ENCODE measurements at regions not wholly inside any gene's neighbourhood (a gene's known extent, or its start where the extent isn't known, plus 50 kb on each side); places are given as distances from the start of the nearest gene placed in this dataset.

DNA sequence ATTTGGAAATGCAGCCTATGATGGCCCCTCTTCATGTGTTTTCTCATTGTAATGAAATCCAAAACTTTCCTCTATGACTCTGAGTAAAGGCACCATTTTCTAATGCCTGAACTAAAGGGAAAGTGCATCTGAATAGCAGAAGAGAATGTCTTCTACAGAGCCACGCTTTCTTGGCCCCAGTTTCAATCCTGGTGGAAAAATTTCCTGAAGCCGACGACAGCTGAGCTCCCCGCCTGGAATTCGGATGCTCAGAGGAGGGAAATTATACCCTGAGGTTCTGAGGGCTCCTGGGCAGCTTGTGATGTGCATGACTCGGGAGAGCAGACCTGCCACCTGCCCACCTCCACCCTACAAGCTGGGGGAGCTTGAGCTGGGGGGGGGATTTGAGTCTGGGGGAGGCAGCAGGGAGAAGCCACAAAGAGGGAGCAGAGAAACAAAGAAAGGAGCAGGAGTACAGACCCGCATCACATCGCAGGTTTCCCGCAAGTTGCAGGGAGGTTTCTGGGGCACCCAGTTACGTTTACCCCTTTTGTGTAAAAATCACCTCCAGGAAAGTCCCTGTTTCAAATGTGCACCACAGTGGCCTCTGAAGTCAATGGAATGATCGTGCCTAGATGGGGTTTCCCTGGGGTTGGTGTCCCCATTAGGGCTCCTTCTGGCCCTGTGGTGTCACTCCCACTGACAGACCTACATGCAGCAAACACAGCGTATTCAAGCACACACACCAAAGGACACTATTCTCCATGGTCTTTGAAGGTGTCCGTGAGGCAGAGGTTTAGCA lies 145.6 kb upstream of the RBPJ start:
- TF ChIP-seq, protein P1, sequence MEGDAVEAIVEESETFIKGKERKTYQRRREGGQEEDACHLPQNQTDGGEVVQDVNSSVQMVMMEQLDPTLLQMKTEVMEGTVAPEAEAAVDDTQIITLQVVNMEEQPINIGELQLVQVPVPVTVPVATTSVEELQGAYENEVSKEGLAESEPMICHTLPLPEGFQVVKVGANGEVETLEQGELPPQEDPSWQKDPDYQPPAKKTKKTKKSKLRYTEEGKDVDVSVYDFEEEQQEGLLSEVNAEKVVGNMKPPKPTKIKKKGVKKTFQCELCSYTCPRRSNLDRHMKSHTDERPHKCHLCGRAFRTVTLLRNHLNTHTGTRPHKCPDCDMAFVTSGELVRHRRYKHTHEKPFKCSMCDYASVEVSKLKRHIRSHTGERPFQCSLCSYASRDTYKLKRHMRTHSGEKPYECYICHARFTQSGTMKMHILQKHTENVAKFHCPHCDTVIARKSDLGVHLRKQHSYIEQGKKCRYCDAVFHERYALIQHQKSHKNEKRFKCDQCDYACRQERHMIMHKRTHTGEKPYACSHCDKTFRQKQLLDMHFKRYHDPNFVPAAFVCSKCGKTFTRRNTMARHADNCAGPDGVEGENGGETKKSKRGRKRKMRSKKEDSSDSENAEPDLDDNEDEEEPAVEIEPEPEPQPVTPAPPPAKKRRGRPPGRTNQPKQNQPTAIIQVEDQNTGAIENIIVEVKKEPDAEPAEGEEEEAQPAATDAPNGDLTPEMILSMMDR (IDR thresholded peaks at IDR 0.05; ENCODE audit: control insufficient read depth, insufficient read depth, low read depth, low read length, missing control alignments), result no peak
- no peak overlapping the region for H3K4me3 ChIP-seq (ENCODE audit: control insufficient read depth, low read depth, low read length)
- DNase-seq (ENCODE audit: low read depth), result no peak

- TF ChIP-seq, protein P1 (IDR thresholded peaks at IDR 0.05; ENCODE audit: control insufficient read depth, insufficient read depth, low read depth, low read length, missing control alignments), result no peak
- no peak overlapping the region for H3K4me3 ChIP-seq (ENCODE audit: control insufficient read depth, low read depth, low read length)
Observed at GRCh38 chr4:26175905-26176470, 144.8 kb upstream of the RBPJ start.

GRCh38 chr4:26176598-26177149 lies 144.1 kb upstream of the RBPJ start:
- TF ChIP-seq, protein P1 (IDR thresholded peaks at IDR 0.05; ENCODE audit: control insufficient read depth, insufficient read depth, low read depth, low read length, missing control alignments), result no peak
- DNase-seq (ENCODE audit: low read depth), result no peak
- no peak overlapping the region for H3K4me3 ChIP-seq (ENCODE audit: control insufficient read depth, low read depth, low read length)

More at GRCh38 chr4:26175905-26176470, 144.8 kb upstream of the RBPJ start:
- DNase-seq (ENCODE audit: low read depth), result no peak

DNA sequence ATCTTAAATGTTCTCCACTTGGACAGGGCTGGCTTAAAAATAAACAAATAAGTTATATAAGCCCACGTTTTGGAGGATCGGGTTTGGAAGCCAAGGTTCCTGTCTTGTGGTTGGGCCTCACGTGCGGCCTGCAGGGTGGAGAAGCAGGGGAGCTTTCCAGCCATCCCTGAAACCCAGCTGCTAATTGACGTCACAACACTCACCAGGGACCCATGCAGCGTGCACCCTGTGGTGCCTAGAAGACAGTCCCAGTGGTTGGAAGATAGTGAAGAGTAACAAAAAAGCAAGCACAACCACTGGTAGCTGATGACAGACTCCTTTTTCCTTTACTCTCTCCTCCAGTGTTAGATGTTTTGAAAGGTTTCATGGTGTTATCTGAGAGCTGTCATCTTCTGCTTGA lies 142.0 kb upstream of the RBPJ start:
- DNase-seq (ENCODE audit: low read depth), result no peak
- no peak overlapping the region for H3K4me3 ChIP-seq (ENCODE audit: control insufficient read depth, low read depth, low read length)
- TF ChIP-seq, protein P1 (IDR thresholded peaks at IDR 0.05; ENCODE audit: control insufficient read depth, insufficient read depth, low read depth, low read length, missing control alignments), result no peak

DNA sequence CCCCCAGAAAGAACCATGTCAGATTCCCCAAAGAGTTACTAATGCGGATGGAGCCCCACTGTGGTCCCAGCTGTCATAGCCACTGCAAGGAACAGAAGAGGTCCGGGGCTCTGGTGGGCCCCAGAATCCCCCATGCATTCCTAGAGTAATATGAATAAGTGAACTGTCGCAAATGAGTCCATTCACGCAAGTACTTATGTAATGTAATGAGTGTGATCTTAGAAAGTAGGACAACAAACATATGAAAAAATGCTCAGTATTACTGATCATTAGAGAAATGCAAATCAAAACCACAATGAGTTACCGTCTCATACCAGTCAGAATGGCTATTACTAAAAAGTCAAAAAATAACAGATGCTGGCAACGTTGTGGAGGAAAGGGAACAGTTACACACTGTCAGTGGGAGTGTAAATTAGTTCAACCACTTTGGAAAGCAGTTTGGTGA lies 141.5 kb upstream of the RBPJ start:
- no peak for DNase-seq (ENCODE audit: low read depth)

GRCh38 chr4:26181616-26182015 lies 139.2 kb upstream of the RBPJ start:
- TF ChIP-seq, protein P1 (IDR thresholded peaks at IDR 0.05; ENCODE audit: control insufficient read depth, insufficient read depth, low read depth, low read length, missing control alignments), result no peak

More for the DNA sequence above, 141.5 kb upstream of the RBPJ start:
- TF ChIP-seq, protein P1 (IDR thresholded peaks at IDR 0.05; ENCODE audit: control insufficient read depth, insufficient read depth, low read depth, low read length, missing control alignments), result no peak
- no peak overlapping the region for H3K4me3 ChIP-seq (ENCODE audit: control insufficient read depth, low read depth, low read length)

More at GRCh38 chr4:26181616-26182015, 139.2 kb upstream of the RBPJ start:
- DNase-seq (ENCODE audit: low read depth), result no peak
- H3K4me3 ChIP-seq (ENCODE audit: control insufficient read depth, low read depth, low read length), result no peak overlapping the region

Measured in AG09309 (cell line).